K562 (cell line): ENCODE measurements at regions not wholly inside any gene's neighbourhood (a gene's known extent, or its start where the extent isn't known, plus 50 kb on each side); places are given as distances from the start of the nearest gene placed in this dataset.

ENCODE experiments used
- ATAC-seq: fragments of 200-7000 bp; cut with Tn5 transposase; 3 replicates; pipeline ENCODE4 v1.9.1; 2020; ENCODE audit warnings: moderate library complexity
- BruUV-seq: library from RNA; stranded (reverse); fragments of 400-500 nt; replicated peaks from 2 replicates; lab custom pipeline; 2021; lab: Mats Ljungman, UMichigan
- CTCF ChIA-PET: fragments of 300-600 bp; formaldehyde crosslinking; extraction: SDS; loops from one replicate; lab custom pipeline; 2021; ENCODE audit warnings: low intra/inter-chr PET ratio; lab: Yijun Ruan, JAX
- POLR2A ChIA-PET: fragments of 300-600, 350-650 bp; sonication (Branson Sonifier 250); formaldehyde crosslinking; extraction: SDS; loops from one replicate; lab custom pipeline; 2021; ENCODE audit warnings: antibody characterized with exemption, inconsistent platforms; lab: Yijun Ruan, JAX
- DNase-seq, 4 experiments: peaks; one replicate each; pipeline versions ENCODE4 v3.0.0 to v3.0.0-alpha.2; 2011 to 2018; ENCODE audit warnings: low spot score in 3 of 4, mixed read lengths in 3 of 4; ENCODE audit errors: extremely low read depth in 1 of 4
- FAIRE-seq: peaks from 2 replicates; lab custom pipeline; 2011; peaks lifted over from hg19 to GRCh38; lab: Jason Lieb, UNC
- H2AFZ ChIP-seq: 2 replicates; pipeline ENCODE4 v1.6.0; 2011; ENCODE audit warnings: low read depth, low read length, control low read depth, inconsistent platforms
- H3K27ac ChIP-seq: fragments of 200-600 bp; 3 replicates; pipeline ENCODE4 v1.8.0; 2011; ENCODE audit warnings: low read depth, mild to moderate bottlenecking, control low read depth, inconsistent platforms, low read length, moderate library complexity, mixed read lengths; ENCODE audit errors: extremely low read depth
- H3K27me3 ChIP-seq, 2 experiments: fragments of 300-600 bp in 1 of 2; 2 replicates in 1 of 2; 3 replicates in 1 of 2; pipeline versions ENCODE4 v1.6.0 to v1.8.0; 2011; ENCODE audit warnings: inconsistent platforms in 2 of 2, low read length in 2 of 2, mild to moderate bottlenecking in 1 of 2, mixed read lengths in 1 of 2, moderate library complexity in 1 of 2; ENCODE audit not compliant: control insufficient read depth in 2 of 2, insufficient read depth in 2 of 2
- H3K36me3 ChIP-seq: fragments of 300-600 bp; 3 replicates; pipeline ENCODE4 v1.8.0; 2011; ENCODE audit warnings: mild to moderate bottlenecking, low read length, inconsistent platforms; ENCODE audit not compliant: control insufficient read depth, insufficient read depth
- H3K4me1 ChIP-seq, 2 experiments: fragments of 200-600 bp in 1 of 2; replicated peaks in 1 of 2; 2 replicates in 1 of 2; 3 replicates in 1 of 2; pipeline versions ENCODE4 v1.5.1 to v1.8.0; 2011; ENCODE audit warnings: inconsistent platforms in 2 of 2, low read length in 2 of 2, mild to moderate bottlenecking in 1 of 2, mixed read lengths in 1 of 2, moderate library complexity in 1 of 2; ENCODE audit not compliant: control insufficient read depth in 2 of 2, insufficient read depth in 2 of 2
- H3K4me2 ChIP-seq: 2 replicates; pipeline ENCODE4 v1.6.1; 2011; ENCODE audit warnings: low read length, control low read depth, inconsistent platforms, mixed read lengths; ENCODE audit not compliant: insufficient read depth
- H3K4me3 ChIP-seq: fragments of 200-600 bp; sonication (generic), shearing (Covaris generic); 2 replicates; pipeline ENCODE4 v1.5.1; 2016; ENCODE audit warnings: control low read depth, inconsistent platforms
- H3K79me2 ChIP-seq: fragments of 200-600 bp; 3 replicates; pipeline ENCODE4 v1.8.0; 2011; ENCODE audit warnings: low read length, inconsistent platforms; ENCODE audit not compliant: control insufficient read depth, insufficient read depth
- H3K9ac ChIP-seq, 2 experiments: 2 replicates each; pipeline versions ENCODE4 v1.6.0 to v1.6.1; 2011; ENCODE audit warnings: low read depth in 2 of 2, low read length in 2 of 2, control low read depth in 1 of 2, inconsistent platforms in 1 of 2, mild to moderate bottlenecking in 1 of 2, mixed read lengths in 1 of 2; ENCODE audit not compliant: insufficient read depth in 1 of 2
- H3K9me1 ChIP-seq: one replicate; pipeline ENCODE4 v1.6.0; 2011; ENCODE audit warnings: inconsistent platforms, mild to moderate bottlenecking, low read length, moderate library complexity; ENCODE audit not compliant: control insufficient read depth, insufficient read depth
- H3K9me3 ChIP-seq: replicated peaks from 2 replicates; pipeline ENCODE4 v1.5.1; 2011; ENCODE audit warnings: low read depth, low read length, inconsistent platforms; ENCODE audit not compliant: control insufficient read depth, insufficient read depth
- H4K20me1 ChIP-seq: replicated peaks from 2 replicates; pipeline ENCODE4 v1.6.1; 2011; ENCODE audit warnings: low read length, inconsistent platforms, mixed read lengths; ENCODE audit not compliant: control insufficient read depth, insufficient read depth
- ATF1 ChIP-seq, 2 experiments: fragments of 450-650 bp in 1 of 2; IDR thresholded peaks; 2 replicates each; pipeline ENCODE4 v1.6.1; 2016; ENCODE audit warnings: missing compliant biosample characterization in 1 of 2, missing genetic modification characterization in 1 of 2
- FOXK1 ChIP-seq: sonication (generic); formaldehyde crosslinking; IDR thresholded peaks from 2 replicates; pipeline ENCODE4 v1.8.0; 2022; ENCODE audit warnings: missing genetic modification reagents, mild to moderate bottlenecking, borderline replicate concordance
- KDM1A ChIP-seq, 2 experiments: fragments of 450-650 bp; IDR thresholded peaks; 2 replicates each; pipeline ENCODE4 v1.6.1; 2016; ENCODE audit warnings: mild to moderate bottlenecking in 2 of 2
- MECOM ChIP-seq: fragments of 250-450 bp; sonication (Bioruptor Pico); IDR thresholded peaks from 2 replicates; pipeline ENCODE4 v1.8.0; 2022; ENCODE audit warnings: inconsistent platforms
- NFE2 ChIP-seq: IDR thresholded peaks from 2 replicates; pipeline ENCODE4 v1.6.1; 2014; ENCODE audit warnings: antibody characterized with exemption, low read depth
- RUNX1 ChIP-seq: sonication (generic); IDR thresholded peaks from 2 replicates; pipeline ENCODE4 v1.6.1; 2016; ENCODE audit warnings: antibody characterized with exemption, low read depth
- SIN3A ChIP-seq, 2 experiments: fragments of 150-350 bp in 1 of 2; IDR thresholded peaks; 2 replicates each; pipeline ENCODE4 v1.6.1; 2011 to 2016; ENCODE audit warnings: borderline replicate concordance in 2 of 2, low read depth in 2 of 2, low read length in 2 of 2, mild to moderate bottlenecking in 2 of 2, moderate library complexity in 2 of 2; ENCODE audit not compliant: control insufficient read depth in 1 of 2
- SNIP1 ChIP-seq: fragments of 450-650 bp; IDR thresholded peaks from 2 replicates; pipeline ENCODE4 v1.7.1; 2017; ENCODE audit warnings: low read depth, mild to moderate bottlenecking
- TARDBP ChIP-seq: fragments of 450-650 bp; IDR thresholded peaks from 2 replicates; pipeline ENCODE4 v1.6.1; 2016
- TCF7 ChIP-seq: sonication (generic); IDR thresholded peaks from 2 replicates; pipeline ENCODE4 v1.6.1; 2016; ENCODE audit warnings: antibody characterized with exemption, borderline replicate concordance
- XRCC5 ChIP-seq: fragments of 200-400 bp; formaldehyde crosslinking; IDR thresholded peaks from 2 replicates; pipeline ENCODE4 v1.6.1; 2017; ENCODE audit warnings: low read depth, mild to moderate bottlenecking, low read length
- ZNF764 ChIP-seq: fragments of 250-450 bp; sonication (Bioruptor Pico); IDR thresholded peaks from 2 replicates; pipeline ENCODE4 v1.4.0; 2020; ENCODE audit warnings: low read depth, mild to moderate bottlenecking, moderate library complexity
- WGBS: fragments of 100-300 bp; shearing (Covaris generic); methylation state at CpG from one replicate; pipeline ENCODE4 v1.1.6; 2016; ENCODE audit warnings: low coverage, mixed read lengths; ENCODE audit not compliant: insufficient coverage; ENCODE audit errors: missing lambda C conversion rate; 5-methylcytosine and 5-hydroxymethylcytosine counted together
- in situ Hi-C: fragments of 300-500 bp; cut with MboI; formaldehyde crosslinking; loops from 4 replicates; pipeline ENCODE4 v1.15.0; 2018; ENCODE audit warnings: inconsistent platforms, mixed read lengths
- intact Hi-C: fragments of 100-400 bp; cut with micrococcal nuclease; formaldehyde crosslinking; loops from 2 replicates; pipeline ENCODE4 v1.14.2; 2022
- TF ChIP-seq, protein P1 (sequence below): sonication (generic); formaldehyde crosslinking; IDR thresholded peaks from 2 replicates; pipeline ENCODE4 v1.5.0; 2020; ENCODE audit warnings: missing genetic modification reagents

DNA sequence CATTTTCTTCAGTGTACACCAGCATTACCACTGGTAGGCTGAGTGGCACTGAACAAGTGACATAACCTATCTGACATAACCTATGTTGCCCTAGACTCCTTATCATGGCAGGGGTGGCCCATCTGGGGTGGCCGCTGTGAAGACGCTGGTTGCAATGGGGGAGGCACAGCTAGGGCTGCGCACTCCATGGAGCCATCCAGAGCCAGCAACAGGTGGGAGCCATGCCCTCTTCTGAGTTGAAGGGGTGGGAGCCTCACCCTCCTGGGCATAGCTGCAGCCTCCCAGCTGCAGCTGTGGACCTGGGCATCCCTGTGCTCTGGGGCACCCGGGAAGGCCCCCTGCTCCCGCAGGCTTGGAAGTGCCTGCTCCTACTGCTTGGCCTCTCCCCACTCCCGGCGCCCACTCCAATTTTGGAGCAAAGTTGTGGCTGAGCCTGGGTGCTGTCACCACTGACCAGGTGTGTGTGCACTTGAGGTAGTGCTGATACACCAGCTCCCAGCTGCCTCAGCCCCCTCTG is 52.4 kb upstream of the NTPCR start:
- Histone ChIP-seq H3K4me1 (no peaks in the 10 kb centered on the region), H3K27ac (no peak overlapping the region), H3K9me1 (no peaks in the 10 kb centered on the region), H3K79me2 (no peaks in the 10 kb centered on the region), H3K9ac (no peak overlapping the region), H3K36me3 (no peaks in the 10 kb centered on the region), H3K9me3 (no peaks in the 10 kb centered on the region), H2AFZ (no peak overlapping the region), H3K27me3 (peaks cover 0 to 23% of the 10 kb centered on the region in 2 experiments; a peak in 2 of 5 replicates), H3K4me2 (no peak overlapping the region), H3K4me3 (no peak overlapping the region), H4K20me1 (no peaks in the 10 kb centered on the region)
- no TSS peak for BruUV-seq
- ChIA-PET CTCF (no interaction called here), POLR2A (interaction anchor here (0.6 kb wide), 1 partner anchor 115 kb away, joined by 3 read pairs; no protein-coding TSS in a partner anchor)
- DNase-seq (no peak), ATAC-seq (no peak), FAIRE-seq (no peak)
- intact Hi-C loops: no loop called here
- in situ Hi-C loops: no loop called here
- TF ChIP-seq SNIP1 (no peak), FOXK1 (CRISPR knock-in tag) (no peak), KDM1A (IDR thresholded peaks at IDR 0.05) (no peak), SIN3A (IDR thresholded peaks at IDR 0.05; ENCODE audit: borderline replicate concordance in 2 of 2, control insufficient read depth in 1 of 2, low read depth in 2 of 2, low read length in 2 of 2) (no peak), MECOM (CRISPR knock-in tag) (no peak), ZNF764 (CRISPR knock-in tag) (no peak), ATF1 (CRISPR knock-in tag; IDR thresholded peaks at IDR 0.05) (no peak), ATF1 (tag; IDR thresholded peaks at IDR 0.05) (no peak), XRCC5 (no peak), NFE2 (no peak), TCF7 (no peak), TARDBP (no peak), RUNX1 (no peak)
- TF ChIP-seq, protein P1, sequence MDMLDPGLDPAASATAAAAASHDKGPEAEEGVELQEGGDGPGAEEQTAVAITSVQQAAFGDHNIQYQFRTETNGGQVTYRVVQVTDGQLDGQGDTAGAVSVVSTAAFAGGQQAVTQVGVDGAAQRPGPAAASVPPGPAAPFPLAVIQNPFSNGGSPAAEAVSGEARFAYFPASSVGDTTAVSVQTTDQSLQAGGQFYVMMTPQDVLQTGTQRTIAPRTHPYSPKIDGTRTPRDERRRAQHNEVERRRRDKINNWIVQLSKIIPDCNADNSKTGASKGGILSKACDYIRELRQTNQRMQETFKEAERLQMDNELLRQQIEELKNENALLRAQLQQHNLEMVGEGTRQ (CRISPR knock-in tag): no peak
- 0% methylated on average over 7 of the region's 7 CpGs for WGBS
